Stimulated activated CD8-positive, alpha-beta memory T cell treated with anti-CD3 and anti-CD28 coated beads, Interleukin-7, amount 100 ng/mL, for 4 hours (primary cell): ENCODE measurements at regions not wholly inside any gene's neighbourhood (a gene's known extent, or its start where the extent isn't known, plus 50 kb on each side); places are given as distances from the start of the nearest gene placed in this dataset.
A peak's percentile ranks its signal among the peaks of the same experiment; 100 is the strongest.
"Not testable (repeated sequence)": the region's sequence is repeated elsewhere in the genome, so short reads cannot be mapped to it uniquely, and the experiment has no call there.

Experiments
- DNase-seq, 2 donors: peaks; one replicate each; pipeline ENCODE4 v3.0.0-alpha.2; 2020; ENCODE audit warnings: low read depth in 2 of 2

DNA sequence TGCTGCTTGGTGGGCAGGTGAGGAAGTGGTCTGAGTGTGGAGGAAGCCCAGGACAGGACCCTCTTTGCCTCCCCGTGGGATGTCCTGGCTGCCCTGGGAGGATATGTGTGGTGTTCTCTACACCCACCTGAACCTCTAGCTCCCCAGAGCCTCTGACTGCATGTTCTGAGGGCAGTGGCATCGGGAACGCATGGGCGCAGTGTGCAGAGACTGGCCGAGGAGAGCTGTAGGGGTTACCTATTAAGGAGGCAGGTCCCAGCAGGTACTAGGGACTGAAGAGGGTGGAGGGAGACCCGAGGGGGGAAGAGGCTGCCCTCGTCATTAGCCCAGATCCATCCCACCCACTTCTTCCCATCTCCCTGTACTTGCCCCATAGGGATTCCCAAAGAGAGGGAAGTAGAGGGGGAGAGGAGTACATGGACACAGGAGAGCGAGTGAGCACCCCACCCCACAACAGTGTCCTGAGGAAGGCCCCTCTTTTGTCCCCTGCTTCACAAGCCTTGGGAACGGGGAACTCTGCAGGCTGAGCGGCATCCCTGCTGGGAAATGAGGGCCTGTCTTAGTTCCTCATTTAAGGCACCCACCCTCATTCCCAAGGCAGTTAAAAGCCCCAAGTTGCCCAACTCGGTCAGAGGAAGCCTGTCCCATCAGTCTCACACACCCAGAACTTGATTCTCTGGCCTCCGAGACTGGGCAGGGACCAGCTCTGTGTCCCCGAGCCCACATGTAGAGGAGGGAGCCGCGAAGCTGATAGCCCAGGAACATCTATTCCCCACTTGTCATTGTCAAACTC, 208.5 kb upstream of the PLGLB2 start:
- not testable (repeated sequence) for DNase-seq

DNA sequence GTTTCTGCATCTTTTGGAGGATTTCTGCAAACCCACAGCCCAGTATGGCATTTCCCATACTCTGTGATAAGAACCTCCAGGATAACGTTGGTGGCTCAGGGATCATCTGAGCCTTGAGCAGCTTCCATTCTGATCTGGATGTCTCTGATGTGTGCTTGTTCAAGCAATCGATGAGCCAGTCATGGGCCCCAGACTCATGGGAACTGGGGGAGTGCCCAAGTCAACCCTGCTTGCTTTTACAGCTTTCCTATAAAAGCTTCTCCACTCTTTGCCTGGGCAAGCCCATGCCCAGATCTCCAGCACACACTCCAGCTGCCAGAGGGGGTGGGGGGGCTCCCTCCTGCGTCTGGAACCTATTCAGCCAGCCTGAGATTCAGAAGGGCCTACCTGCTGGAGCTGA, 207.6 kb upstream of the PLGLB2 start:
- DNase-seq: not testable (repeated sequence)

DNA sequence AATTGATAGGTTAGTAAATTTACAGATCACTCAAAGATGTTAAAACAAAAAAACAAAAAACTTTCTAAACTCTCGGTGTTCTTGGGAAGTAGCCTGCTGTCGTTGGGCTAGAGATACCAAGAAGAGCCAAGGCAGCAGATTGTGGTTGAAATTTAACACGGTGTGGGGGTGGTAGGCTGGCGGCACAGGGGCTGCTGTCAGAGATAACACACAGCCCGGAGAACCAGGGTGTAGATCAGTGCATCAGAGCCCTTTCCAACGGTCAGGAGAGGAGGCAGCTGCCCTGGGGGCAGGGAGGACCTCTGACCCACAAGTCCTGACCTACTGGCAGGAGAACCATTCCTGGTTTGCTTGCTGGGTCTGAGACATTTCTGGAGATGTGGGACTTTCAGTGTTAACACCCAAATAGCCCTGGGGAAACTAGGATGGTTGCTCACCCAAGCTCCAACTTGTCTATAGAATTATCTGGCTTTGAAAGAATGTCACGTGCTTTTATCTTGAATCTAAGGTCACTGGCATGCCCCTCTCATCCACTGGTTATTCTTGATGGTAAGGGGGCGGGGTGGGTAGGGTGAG, 205.2 kb upstream of the PLGLB2 start:
- peak in 1 of 2 donors; percentile 19 for DNase-seq

DNA sequence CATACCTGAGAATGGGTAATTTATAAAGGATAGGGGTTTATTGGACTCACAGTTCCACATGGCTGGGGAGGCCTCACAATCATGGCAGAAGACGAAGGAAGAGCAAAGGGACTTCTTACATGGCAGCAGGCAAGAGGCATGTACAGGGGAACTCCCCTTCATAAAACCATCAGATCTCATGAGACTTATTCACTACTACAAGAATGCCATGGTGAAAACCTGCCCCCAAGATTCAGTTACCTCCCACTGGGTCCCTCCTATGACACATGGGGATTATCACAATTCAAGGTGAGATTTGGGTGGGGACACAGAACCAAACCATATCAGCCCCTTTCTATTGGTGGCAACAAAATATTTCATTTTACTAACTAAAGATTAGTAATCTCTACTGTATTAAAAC, 204.1 kb upstream of the PLGLB2 start:
- not testable (repeated sequence) for DNase-seq

DNA sequence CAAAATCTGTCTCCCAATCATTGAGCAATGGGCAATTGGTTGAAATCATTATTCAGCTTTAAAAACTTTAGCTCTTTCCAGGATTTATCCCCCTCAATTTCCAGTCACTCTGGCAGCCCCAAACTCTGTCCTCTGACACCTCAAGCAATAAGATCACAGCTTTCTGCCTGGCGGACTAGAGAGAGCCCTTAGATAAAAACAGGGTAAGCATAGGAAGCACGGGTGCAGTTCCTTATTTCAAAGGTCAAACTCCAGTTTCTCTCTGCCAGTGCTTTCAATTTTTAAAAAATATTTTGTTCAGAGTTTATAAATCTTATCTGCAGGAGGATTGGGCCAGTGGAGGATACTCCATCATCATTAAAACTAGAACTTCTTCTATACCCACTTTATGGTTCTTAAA, 200.8 kb upstream of the PLGLB2 start:
- not testable (repeated sequence) for DNase-seq

DNA sequence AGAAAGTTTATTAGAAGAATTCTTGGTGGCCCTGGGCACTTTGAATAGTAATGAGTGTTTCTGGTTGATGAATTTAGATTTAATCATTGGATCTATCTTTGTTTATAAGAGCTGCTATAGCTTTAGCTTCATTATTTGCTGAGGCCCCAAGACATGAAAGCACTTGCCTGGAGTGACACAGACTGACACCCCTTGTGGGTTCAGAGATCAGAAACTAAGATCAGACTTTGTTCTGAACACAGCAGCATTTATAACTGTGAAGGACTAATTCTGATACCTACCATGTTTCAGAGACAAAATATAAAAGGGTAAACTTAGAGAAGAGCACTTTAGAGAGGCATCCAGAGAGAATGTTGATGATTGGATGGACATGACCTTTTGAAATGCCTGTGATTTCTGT, 199.9 kb upstream of the PLGLB2 start:
- DNase-seq: not testable (repeated sequence)

DNA sequence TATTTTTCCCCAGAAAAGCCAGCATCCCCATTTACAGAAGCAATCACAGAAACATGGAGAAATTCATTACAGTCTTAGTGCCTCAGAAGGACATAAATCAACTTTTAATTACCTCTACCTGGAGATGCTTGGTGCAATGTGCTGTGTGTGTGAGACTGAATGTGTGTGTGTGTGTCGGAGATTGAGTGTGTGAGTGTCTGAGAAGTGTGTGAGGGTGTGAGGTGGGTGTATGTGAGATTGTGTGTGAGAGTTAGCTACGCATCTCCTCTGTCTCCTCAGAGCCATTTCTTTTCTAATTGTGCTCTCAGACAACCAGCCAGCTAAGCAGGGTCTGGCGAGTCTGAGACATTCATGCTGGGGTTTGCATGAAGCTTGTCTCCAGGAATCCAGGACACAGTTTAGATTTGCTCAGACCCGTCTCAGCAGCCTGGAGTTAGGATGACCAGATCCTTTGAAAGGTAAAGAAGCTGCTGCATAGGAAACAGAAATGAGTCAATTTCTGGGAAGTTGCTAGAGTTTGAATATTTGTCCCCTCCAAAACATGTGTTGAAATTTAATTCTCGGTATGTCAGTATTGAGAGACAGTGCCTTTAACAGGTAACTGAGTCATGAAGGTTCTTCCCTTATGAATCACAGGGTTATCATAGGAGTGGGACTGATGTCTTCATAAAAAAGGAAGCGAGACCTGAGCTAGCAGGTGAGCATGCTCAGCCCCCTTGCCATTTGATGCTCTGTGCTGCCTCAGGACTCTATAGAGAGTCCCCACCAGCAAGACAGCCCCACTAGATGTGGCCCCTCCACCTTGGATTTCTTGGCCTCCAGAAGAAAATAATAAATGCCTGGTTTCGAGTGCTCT, 199.0 kb upstream of the PLGLB2 start:
- not testable (repeated sequence) for DNase-seq

DNA sequence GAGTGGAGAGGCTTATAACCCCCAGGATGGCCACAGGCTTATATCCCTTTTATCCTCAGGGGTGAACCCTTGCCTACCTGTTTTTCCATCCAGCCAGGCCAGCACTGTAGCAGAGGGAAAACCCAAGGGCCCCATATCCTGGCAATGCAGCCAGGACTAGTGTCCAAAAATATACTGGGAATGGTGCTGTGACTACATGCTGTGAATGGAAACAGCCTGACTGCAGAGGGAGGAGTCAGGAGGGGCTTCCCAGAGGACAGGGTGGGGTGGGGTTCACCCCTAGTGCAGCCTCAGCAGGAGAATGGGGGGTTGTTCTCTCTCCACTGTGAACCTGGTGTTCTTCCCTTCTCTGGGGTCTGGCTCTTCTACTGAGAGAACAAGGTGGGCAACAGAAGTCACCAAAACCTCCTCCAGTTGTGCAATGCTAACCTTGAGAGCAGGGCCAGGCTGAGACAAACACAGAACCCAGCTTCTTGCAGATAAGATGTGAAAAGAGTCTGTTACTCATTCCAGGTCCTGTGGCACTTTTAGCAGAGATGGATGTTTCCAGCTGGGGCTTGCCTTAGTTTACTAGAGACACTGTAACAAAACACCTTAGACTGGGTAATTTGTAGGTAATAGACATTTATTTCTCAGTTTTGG, 198.2 kb upstream of the PLGLB2 start:
- DNase-seq: not testable (repeated sequence)

DNA sequence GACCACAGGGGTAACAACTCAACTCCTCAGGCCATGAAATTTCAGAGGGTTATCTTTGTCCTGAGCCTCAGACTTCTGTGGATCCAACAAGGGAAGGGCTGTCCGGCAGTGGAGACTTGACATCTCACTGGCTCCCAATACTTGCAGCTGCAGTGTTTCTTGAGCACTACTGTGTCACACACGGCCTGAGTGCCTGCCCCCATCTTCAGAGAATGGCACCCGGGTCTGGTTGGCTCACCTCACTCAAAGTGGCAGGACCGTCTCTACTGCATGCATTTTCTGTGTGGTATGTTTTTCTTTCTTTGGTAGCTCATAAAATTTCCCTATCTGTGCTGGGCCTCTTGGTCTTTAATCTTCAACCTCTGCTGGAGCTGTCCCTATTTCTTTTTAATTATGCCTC, 193.2 kb upstream of the PLGLB2 start:
- not testable (repeated sequence) for DNase-seq

DNA sequence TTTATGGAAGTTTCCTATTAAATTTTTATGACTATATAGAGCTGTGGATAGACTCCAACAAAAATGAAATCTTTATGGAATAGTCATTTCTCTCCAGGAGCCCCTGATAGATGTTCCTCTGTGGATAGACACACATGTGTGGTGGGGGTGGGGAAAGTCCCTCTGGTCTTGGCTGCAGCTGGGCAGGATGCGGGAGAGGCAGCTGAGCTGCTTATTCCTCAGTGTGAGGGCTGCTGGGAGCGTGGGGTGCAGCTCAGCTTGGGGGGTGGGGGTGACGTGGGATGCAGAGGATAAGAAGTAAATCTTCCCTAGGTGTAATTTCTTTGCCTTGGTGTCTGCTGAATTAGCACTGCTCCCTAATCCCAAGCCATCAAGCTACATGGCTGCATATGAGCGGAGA, 192.8 kb upstream of the PLGLB2 start:
- not testable (repeated sequence) for DNase-seq

DNA sequence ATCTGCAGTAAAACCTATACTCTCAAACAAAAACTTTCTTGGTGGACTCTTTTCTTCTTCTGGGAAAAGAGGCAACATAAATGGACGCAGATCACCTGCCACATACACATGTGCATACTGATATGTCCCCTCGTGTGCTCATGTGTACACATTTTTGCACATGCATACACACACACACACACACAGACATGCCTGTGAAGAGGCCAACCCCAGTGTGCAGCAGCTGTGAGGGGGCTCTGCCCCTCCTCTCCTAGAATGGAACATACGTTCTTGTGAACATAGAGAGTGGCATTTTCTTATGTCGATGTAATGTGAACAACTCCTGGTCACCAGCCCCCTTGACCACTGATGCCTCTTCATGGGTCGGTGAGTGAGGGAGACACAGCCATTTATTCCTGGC, 188.9 kb upstream of the PLGLB2 start:
- DNase-seq: not testable (repeated sequence)

DNA sequence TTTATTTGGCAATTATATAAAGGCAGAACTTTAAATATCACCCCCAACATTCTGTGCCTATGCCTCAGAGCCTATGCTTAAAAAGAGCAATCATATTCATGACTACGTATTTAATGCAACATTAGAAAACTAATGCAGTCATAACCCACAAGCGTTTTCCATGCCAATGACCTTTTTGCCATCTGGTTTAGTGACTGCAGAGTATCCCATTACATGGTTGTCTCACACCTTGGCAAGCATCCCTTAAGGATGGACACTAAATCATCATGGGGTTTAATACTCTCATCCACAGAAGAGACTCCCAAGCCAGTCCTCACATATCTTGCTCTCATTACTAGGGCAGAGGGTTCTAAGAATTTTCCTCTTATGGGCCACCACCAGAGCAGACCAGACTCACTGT, 188.2 kb upstream of the PLGLB2 start:
- DNase-seq: not testable (repeated sequence)

DNA sequence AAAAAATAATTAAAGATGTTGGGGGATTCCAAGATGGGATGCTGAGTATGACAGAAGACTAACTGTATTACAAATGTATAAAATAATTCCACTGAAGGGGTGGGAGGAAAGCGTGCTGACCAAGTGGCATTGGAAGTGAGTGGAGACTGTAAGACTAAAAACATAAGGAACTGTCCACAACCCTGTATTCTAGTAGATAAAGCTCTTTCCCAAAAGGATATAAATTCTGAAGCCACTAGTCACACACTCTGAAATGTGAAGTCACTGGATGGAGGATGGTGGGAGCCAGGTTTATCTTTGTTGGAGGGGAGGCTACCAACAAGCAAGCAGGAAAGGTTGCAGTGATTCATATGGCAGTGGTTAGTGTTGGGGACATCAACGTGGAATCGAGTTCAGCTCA, 182.8 kb upstream of the PLGLB2 start:
- DNase-seq: not testable (repeated sequence)

DNA sequence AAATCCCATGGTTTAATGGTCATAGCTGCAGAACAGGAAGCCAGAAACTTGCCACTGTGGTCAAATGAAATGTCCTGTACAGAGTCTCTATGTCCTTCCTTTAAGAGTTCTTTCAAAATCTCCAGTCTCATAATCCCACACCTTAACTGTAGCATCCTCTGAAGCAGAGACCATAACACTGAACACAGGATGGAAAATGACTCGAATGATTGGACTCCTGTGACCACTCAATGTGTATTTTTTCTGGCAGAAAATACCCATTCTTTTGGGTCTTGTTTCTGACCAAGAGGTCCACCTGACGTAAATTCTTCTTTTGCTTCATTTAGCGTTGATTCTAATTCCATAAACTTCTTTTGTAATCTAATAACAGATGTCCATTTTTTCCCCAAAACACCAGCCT, 181.4 kb upstream of the PLGLB2 start:
- DNase-seq: not testable (repeated sequence)

DNA sequence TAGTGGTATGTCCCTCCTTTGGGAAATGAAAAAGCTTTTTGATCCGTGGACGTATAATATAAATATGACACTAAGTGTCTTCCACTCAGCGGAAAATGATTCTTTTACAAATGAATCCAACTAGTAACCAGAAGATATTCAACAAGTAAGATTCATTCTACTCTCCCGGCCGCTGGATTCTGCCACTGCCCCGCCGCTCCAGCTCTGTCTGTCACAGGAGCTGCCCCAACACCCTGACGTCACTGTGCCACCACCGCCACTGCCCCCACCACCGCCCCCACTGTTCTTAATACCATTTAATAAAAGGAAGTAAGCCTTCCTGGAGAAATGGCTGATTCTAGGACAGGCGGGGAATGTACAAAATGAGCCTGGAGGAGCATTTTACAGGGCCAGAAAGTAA, 180.8 kb upstream of the PLGLB2 start:
- not testable (repeated sequence) for DNase-seq

DNA sequence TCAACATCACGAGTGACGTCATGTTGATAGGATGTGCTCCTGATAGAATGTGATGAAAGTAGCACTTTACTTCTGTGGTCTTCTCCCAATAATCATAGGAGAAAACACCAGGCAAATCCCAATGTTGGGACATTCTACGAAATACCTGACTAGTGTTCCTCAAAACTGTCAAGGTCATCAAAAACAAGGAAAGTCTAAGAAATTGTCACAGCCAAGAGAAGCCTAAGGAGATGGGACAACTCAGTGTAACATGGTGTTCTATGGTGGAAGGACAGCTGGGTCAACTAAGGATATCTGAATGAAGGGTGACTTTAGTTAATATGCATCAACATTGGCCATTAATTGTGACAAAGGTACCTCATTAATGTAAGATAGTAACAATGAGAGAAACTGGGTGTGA, 180.0 kb upstream of the PLGLB2 start:
- not testable (repeated sequence) for DNase-seq

DNA sequence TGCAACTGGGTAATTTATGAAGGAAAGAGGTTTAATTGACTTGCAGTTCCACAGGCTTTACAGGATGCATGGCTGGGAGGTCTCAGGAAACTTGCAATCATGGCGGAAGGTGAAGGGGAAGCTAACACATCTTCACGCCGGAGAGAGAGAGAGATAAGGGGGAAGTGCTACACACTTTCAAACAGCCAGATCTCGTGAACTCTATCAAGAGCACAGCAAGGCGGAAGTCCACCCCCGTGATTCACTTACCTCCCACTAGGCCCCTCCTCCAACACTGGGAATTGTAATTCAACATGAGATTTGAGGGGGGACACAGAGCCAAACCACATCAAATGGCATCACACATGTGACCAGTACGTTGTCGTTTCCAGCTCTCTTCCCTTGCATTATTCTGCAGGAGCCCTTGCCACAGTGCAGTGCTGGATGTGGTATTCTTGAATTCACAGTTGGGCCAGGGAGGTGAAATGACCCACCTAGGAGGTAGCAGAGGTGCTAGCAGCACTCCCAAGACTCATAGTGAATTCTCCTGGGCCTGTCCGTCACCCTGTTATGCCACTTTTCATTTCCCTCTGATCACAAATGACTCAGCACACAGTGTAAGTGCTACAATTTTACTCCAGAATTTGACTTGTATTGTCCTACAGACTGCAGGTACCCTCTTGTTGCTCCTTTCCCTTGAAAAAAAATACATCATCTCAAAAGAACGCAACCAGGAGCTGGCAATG, 179.2 kb upstream of the PLGLB2 start:
- not testable (repeated sequence) for DNase-seq

DNA sequence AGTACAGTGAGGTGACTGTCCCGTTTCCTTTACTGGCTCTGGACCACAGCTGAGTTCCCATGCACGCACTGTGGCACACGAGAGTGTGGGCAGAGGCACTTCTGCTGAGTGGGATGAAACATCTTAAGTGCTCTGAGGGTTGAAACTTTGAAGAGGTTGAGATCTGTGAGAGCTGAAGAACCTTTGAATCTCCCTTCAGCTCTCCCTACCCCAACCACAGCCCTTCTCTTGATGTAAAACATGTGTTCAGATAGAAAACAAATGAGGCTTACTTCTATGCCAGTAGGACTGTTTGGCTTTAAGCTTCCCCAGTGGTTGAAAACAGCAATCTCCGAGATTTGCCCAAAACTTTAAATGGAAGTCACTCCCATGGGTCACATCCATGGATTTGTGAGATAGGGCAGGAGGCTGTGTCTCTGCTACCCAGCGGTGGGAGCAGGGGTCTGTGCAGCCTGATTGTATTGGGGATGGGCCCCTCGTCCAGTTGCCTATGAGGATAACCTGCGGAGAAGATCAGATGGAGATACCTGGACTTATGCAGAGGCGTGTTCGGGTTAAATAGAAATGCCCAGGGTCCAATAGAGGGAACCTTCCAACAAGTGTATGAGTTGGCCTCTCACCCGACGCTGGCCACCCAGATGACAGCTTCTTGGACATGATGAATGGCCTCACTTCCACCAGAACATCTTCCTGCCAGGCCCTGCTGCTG, 178.0 kb upstream of the PLGLB2 start:
- DNase-seq: not testable (repeated sequence)

DNA sequence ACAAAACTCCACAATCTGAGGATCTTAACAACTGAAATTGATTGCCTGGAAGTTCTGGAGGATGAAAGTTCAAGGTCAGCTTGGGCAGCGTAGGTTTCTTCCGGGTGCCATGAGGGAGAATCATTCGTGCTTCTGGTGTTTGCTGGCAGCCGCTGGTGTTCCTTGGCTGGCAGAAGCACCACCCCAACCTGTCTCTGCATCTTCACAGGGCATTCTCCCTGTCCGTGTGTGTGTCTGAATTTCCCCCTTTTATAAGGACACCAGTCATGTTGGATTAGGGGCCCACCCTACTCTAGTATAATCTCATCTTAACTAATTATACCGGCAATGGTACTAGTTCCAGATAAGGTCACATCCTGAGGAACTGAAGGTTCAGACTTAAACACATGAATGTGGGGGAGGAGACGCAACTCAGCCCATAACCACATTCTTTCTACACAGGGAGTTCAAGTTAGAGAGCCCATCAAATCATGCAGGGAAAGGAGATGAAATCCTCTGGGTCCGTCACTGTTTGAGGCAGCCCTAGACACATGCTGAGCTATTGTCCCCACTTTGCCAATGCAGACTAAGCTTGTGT, 175.9 kb upstream of the PLGLB2 start:
- DNase-seq: not testable (repeated sequence)

DNA sequence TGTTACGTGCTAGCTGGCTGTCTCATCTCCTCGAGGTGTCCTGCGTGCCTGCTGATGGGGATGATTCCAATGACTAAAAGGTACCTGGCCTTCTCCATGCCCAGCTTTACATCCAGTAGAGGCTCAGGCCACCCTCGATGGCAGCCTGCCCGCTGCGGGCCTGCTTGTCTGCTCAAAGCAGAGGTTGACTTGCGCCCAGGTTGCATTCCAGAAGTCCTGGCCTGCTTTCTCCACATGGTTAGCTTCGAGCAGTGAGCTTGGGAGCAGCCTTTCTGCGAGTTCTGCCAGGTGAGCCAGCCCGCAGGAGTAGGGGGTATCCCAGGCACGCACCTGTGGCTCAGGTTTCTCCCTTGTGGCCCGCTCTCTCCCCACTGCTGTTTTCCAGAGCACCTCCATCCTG, 175.0 kb upstream of the PLGLB2 start:
- DNase-seq: not testable (repeated sequence)
